ENCODE measurements at regions not wholly inside any gene's neighbourhood (a gene's known extent, or its start where the extent isn't known, plus 50 kb on each side); places are given as distances from the start of the nearest gene placed in this dataset.

GRCh38 chr2:7363906-7364305 is 446.7 kb downstream of the RNF144A start:
- no peak for TF ChIP-seq CTCF (IDR thresholded peaks at IDR 0.05; ENCODE audit: low read depth, low read length)

GRCh38 chr2:7368211-7368610 is 451.0 kb downstream of the RNF144A start:
- TF ChIP-seq CTCF (IDR thresholded peaks at IDR 0.05; ENCODE audit: low read depth, low read length): no peak

More at GRCh38 chr2:7363906-7364305, 446.7 kb downstream of the RNF144A start:
- H3K4me3 ChIP-seq (ENCODE audit: low read depth, low read length): no peak overlapping the region

GRCh38 chr2:7373156-7373555 is 455.9 kb downstream of the RNF144A start:
- no peak overlapping the region for H3K4me3 ChIP-seq (ENCODE audit: low read depth, low read length)
- TF ChIP-seq CTCF (IDR thresholded peaks at IDR 0.05; ENCODE audit: low read depth, low read length): no peak

More at GRCh38 chr2:7368211-7368610, 451.0 kb downstream of the RNF144A start:
- no peak overlapping the region for H3K4me3 ChIP-seq (ENCODE audit: low read depth, low read length)

- no peak overlapping the region for H3K4me3 ChIP-seq (ENCODE audit: low read depth, low read length)
- no peak for TF ChIP-seq CTCF (IDR thresholded peaks at IDR 0.05; ENCODE audit: low read depth, low read length)
These were observed 458.7 kb downstream of the RNF144A start for GRCh38 chr2:7375901-7376300.

GRCh38 chr2:7377916-7378569 is 460.8 kb downstream of the RNF144A start:
- TF ChIP-seq CTCF (IDR thresholded peaks at IDR 0.05; ENCODE audit: low read depth, low read length): no peak
- H3K4me3 ChIP-seq (ENCODE audit: low read depth, low read length): no peak overlapping the region

GRCh38 chr2:7378591-7378990 is 461.4 kb downstream of the RNF144A start:
- no peak for TF ChIP-seq CTCF (IDR thresholded peaks at IDR 0.05; ENCODE audit: low read depth, low read length)
- H3K4me3 ChIP-seq (ENCODE audit: low read depth, low read length): no peak overlapping the region

GRCh38 chr2:7379799-7380198 is 462.6 kb downstream of the RNF144A start:
- H3K4me3 ChIP-seq (ENCODE audit: low read depth, low read length): no peak overlapping the region
- no peak for TF ChIP-seq CTCF (IDR thresholded peaks at IDR 0.05; ENCODE audit: low read depth, low read length)
